ENCODE measurements at regions not wholly inside any gene's neighbourhood (a gene's known extent, or its start where the extent isn't known, plus 50 kb on each side); places are given as distances from the start of the nearest gene placed in this dataset.

DNA sequence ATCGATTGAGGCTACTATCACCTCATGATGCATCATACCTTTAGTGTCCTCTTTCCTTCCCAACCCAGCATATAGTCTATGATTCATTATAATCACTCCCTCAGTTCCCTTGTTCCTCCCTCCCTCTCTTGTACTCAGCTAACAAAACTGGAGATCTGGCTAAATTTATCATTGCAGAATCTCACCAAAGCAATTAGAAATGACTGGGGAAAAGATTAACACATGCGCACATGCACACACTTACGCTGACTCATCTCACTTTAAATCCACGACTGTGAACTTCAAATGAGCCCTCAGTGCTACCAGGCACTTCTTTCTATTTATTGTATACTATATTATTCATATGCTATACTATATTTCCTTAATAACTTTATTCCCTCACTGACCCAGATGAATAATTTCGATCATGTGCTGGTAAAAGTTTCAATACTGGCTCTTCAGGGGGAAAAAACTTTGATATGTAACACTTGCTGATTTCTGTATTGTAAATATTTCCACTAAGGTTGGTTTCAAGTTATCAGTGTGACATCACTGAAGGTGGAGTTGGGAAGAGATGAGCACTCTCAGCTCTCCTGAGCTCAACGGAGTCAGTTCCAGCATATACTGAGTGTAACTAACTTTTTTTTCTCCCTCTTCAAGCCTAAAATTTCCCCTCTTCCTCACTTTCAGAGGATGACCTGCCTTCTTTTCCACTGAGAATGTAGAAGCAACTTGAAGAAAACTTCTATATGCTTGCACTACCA is 613.7 kb upstream of the B3GALT2 start:
- FAIRE-seq (no peak), DNase-seq (ENCODE audit: insufficient read length, low spot score) (no peak)
- TF ChIP-seq PAX5 (IDR thresholded peaks at IDR 0.05; ENCODE audit: insufficient read depth, low read length, severe bottlenecking) (no peak), POLR2A (IDR thresholded peaks at IDR 0.05; ENCODE audit: low read depth, low read length) (no peak), POLR2AphosphoS5 (IDR thresholded peaks at IDR 0.05; ENCODE audit: low read depth, low read length) (no peak), SPI1 (IDR thresholded peaks at IDR 0.05; ENCODE audit: low read depth, low read length) (no peak), POU2F2 (IDR thresholded peaks at IDR 0.05; ENCODE audit: low read depth, low read length) (no peak), TAF1 (IDR thresholded peaks at IDR 0.05; ENCODE audit: low read depth, low read length) (no peak)

- DNase-seq (ENCODE audit: insufficient read length, low spot score) (no peak), FAIRE-seq (no peak)
- no peak for TF ChIP-seq POLR2A (IDR thresholded peaks at IDR 0.05; ENCODE audit: low read depth, low read length)
- TF ChIP-seq POLR2AphosphoS5 (IDR thresholded peaks at IDR 0.05; ENCODE audit: low read depth, low read length), result no peak
- TF ChIP-seq TAF1 (IDR thresholded peaks at IDR 0.05; ENCODE audit: low read depth, low read length), result no peak
- TF ChIP-seq SPI1 (IDR thresholded peaks at IDR 0.05; ENCODE audit: low read depth, low read length), result no peak
- TF ChIP-seq PAX5 (IDR thresholded peaks at IDR 0.05; ENCODE audit: insufficient read depth, low read length, severe bottlenecking), result no peak
- no peak for TF ChIP-seq POU2F2 (IDR thresholded peaks at IDR 0.05; ENCODE audit: low read depth, low read length)
Observed at GRCh38 chr1:193799371-193799770, 613.0 kb upstream of the B3GALT2 start.

DNA sequence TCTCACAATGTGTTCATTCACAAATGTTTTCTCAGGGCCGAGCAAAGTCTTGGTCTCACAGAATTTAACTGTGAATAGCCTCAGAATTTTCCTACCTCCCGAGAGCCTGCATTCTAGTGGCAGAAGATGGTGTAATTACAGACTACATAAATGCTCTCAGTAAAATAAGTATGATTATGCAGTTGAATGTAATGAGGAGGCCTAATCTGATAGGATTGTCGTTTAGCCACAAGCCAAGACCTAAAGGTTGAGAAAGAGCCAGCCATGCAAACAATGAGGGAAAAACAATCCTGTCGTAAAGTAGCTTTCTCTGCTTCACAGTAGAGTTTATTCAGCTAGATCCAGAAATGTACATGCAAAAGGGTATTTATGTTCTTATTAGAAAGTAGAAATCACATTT is 607.8 kb upstream of the B3GALT2 start:
- DNase-seq (ENCODE audit: insufficient read length, low spot score), result no peak
- no peak for FAIRE-seq
- TF ChIP-seq POLR2A (IDR thresholded peaks at IDR 0.05; ENCODE audit: low read depth, low read length) (no peak), POLR2AphosphoS5 (IDR thresholded peaks at IDR 0.05; ENCODE audit: low read depth, low read length) (no peak), SPI1 (IDR thresholded peaks at IDR 0.05; ENCODE audit: low read depth, low read length) (no peak), POU2F2 (IDR thresholded peaks at IDR 0.05; ENCODE audit: low read depth, low read length) (no peak), TAF1 (IDR thresholded peaks at IDR 0.05; ENCODE audit: low read depth, low read length) (no peak), PAX5 (IDR thresholded peaks at IDR 0.05; ENCODE audit: insufficient read depth, low read length, severe bottlenecking) (no peak)

DNA sequence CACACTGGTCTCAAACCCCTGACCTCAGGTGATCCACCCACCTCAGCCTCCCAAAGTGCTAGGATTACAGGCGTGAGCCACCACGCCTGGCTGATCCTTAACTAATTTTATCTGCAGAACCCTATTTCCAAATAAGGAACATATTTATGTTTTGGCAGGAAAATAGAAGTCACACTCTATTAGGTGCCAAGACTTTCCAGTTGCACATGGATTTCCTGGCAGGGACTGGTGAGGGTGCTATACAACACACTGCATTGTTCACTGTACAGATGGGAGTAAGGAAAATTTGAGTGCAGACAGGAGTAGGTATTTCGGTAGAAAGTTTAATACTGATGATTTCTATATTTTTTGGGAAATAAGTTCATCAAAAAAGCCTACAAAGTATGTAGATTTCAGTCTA is 605.3 kb upstream of the B3GALT2 start:
- FAIRE-seq, result no peak
- no peak for TF ChIP-seq TAF1 (IDR thresholded peaks at IDR 0.05; ENCODE audit: low read depth, low read length)
- TF ChIP-seq POLR2A (IDR thresholded peaks at IDR 0.05; ENCODE audit: low read depth, low read length), result no peak
- TF ChIP-seq POLR2AphosphoS5 (IDR thresholded peaks at IDR 0.05; ENCODE audit: low read depth, low read length), result no peak
- TF ChIP-seq POU2F2 (IDR thresholded peaks at IDR 0.05; ENCODE audit: low read depth, low read length), result no peak
- TF ChIP-seq SPI1 (IDR thresholded peaks at IDR 0.05; ENCODE audit: low read depth, low read length), result no peak
- no peak for TF ChIP-seq PAX5 (IDR thresholded peaks at IDR 0.05; ENCODE audit: insufficient read depth, low read length, severe bottlenecking)
- DNase-seq (ENCODE audit: insufficient read length, low spot score), result no peak

DNA sequence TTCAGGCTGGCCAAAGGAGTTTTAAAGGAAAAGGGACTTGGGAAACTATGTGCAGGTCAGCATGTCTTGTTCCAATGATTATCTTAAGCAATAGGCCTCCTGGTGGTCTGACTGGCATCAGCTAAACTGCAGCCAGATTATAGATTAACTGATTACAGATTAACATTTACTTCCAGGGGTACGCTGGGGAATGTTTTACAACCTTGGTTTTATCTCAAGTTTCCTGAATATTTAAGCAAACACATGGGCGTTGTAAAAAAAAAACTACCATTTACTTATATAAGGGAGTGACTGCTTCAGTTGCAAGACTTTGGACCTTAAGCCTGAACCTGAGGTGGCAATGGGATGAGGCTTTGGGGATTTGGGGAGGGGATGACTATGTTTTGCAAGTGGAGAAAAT is 600.6 kb upstream of the B3GALT2 start:
- no peak for FAIRE-seq

GRCh38 chr1:193785850-193786420 is 599.5 kb upstream of the B3GALT2 start:
- no peak for TF ChIP-seq POU2F2 (IDR thresholded peaks at IDR 0.05; ENCODE audit: low read depth, low read length)
- TF ChIP-seq TAF1 (IDR thresholded peaks at IDR 0.05; ENCODE audit: low read depth, low read length), result no peak
- TF ChIP-seq SPI1 (IDR thresholded peaks at IDR 0.05; ENCODE audit: low read depth, low read length), result no peak
- TF ChIP-seq PAX5 (IDR thresholded peaks at IDR 0.05; ENCODE audit: insufficient read depth, low read length, severe bottlenecking), result no peak
- TF ChIP-seq POLR2A (IDR thresholded peaks at IDR 0.05; ENCODE audit: low read depth, low read length), result no peak
- no peak for TF ChIP-seq POLR2AphosphoS5 (IDR thresholded peaks at IDR 0.05; ENCODE audit: low read depth, low read length)
- DNase-seq (ENCODE audit: insufficient read length, low spot score), result no peak
- FAIRE-seq, result no peak

More for the DNA sequence above, 600.6 kb upstream of the B3GALT2 start:
- DNase-seq (ENCODE audit: insufficient read length, low spot score), result no peak
- TF ChIP-seq SPI1 (IDR thresholded peaks at IDR 0.05; ENCODE audit: low read depth, low read length), result no peak
- no peak for TF ChIP-seq POU2F2 (IDR thresholded peaks at IDR 0.05; ENCODE audit: low read depth, low read length)
- TF ChIP-seq POLR2AphosphoS5 (IDR thresholded peaks at IDR 0.05; ENCODE audit: low read depth, low read length), result no peak
- TF ChIP-seq PAX5 (IDR thresholded peaks at IDR 0.05; ENCODE audit: insufficient read depth, low read length, severe bottlenecking), result no peak
- TF ChIP-seq TAF1 (IDR thresholded peaks at IDR 0.05; ENCODE audit: low read depth, low read length), result no peak
- no peak for TF ChIP-seq POLR2A (IDR thresholded peaks at IDR 0.05; ENCODE audit: low read depth, low read length)

GRCh38 chr1:193774536-193775323 is 588.3 kb upstream of the B3GALT2 start:
- DNase-seq (ENCODE audit: insufficient read length, low spot score) (no peak), FAIRE-seq (no peak)
- TF ChIP-seq SPI1 (IDR thresholded peaks at IDR 0.05; ENCODE audit: low read depth, low read length) (no peak), TAF1 (IDR thresholded peaks at IDR 0.05; ENCODE audit: low read depth, low read length) (no peak), POU2F2 (IDR thresholded peaks at IDR 0.05; ENCODE audit: low read depth, low read length) (no peak), POLR2AphosphoS5 (IDR thresholded peaks at IDR 0.05; ENCODE audit: low read depth, low read length) (no peak), POLR2A (IDR thresholded peaks at IDR 0.05; ENCODE audit: low read depth, low read length) (no peak), PAX5 (IDR thresholded peaks at IDR 0.05; ENCODE audit: insufficient read depth, low read length, severe bottlenecking) (no peak)

GRCh38 chr1:193771596-193771995 is 585.2 kb upstream of the B3GALT2 start:
- DNase-seq (ENCODE audit: insufficient read length, low spot score), result no peak
- FAIRE-seq, result no peak
- TF ChIP-seq POLR2AphosphoS5 (IDR thresholded peaks at IDR 0.05; ENCODE audit: low read depth, low read length) (no peak), POLR2A (IDR thresholded peaks at IDR 0.05; ENCODE audit: low read depth, low read length) (no peak), PAX5 (IDR thresholded peaks at IDR 0.05; ENCODE audit: insufficient read depth, low read length, severe bottlenecking) (no peak), TAF1 (IDR thresholded peaks at IDR 0.05; ENCODE audit: low read depth, low read length) (no peak), POU2F2 (IDR thresholded peaks at IDR 0.05; ENCODE audit: low read depth, low read length) (no peak), SPI1 (IDR thresholded peaks at IDR 0.05; ENCODE audit: low read depth, low read length) (no peak)

DNA sequence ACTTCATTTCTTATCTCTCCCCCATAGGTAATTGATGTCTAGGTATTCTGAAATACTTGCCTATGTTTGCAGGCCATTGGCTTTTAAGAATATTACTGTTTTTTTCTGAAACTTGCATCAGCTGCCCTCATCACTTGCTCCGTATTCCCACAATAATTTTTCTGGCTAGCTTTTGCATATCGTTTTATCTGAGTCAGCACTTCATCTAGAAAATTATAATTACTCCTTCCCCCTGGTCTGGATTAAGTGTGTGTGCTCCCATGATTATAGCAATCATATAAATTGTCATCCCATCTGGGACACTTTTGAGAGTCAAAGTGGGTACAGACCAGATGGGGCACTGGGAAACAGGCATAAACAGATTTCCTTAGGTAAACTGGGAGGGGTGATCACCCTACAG is 583.2 kb upstream of the B3GALT2 start:
- DNase-seq (ENCODE audit: insufficient read length, low spot score), result no peak
- TF ChIP-seq POU2F2 (IDR thresholded peaks at IDR 0.05; ENCODE audit: low read depth, low read length) (no peak), SPI1 (IDR thresholded peaks at IDR 0.05; ENCODE audit: low read depth, low read length) (no peak), POLR2A (IDR thresholded peaks at IDR 0.05; ENCODE audit: low read depth, low read length) (no peak), POLR2AphosphoS5 (IDR thresholded peaks at IDR 0.05; ENCODE audit: low read depth, low read length) (no peak), TAF1 (IDR thresholded peaks at IDR 0.05; ENCODE audit: low read depth, low read length) (no peak), PAX5 (IDR thresholded peaks at IDR 0.05; ENCODE audit: insufficient read depth, low read length, severe bottlenecking) (no peak)
- FAIRE-seq, result no peak
